Activated CD8-positive, alpha-beta memory T cell treated with anti-CD3 and anti-CD28 coated beads for 1 hour (primary cell): ENCODE measurements at regions not wholly inside any gene's neighbourhood (a gene's known extent, or its start where the extent isn't known, plus 50 kb on each side); places are given as distances from the start of the nearest gene placed in this dataset.

Source experiments
- DNase-seq, 2 donors: peaks; one replicate each; pipeline ENCODE4 v3.0.0-alpha.2; 2020; ENCODE audit warnings: low read depth in 1 of 2; ENCODE audit errors: extremely low read depth in 1 of 2

GRCh38 chr15:38879909-38880471 is 315.4 kb upstream of the RASGRP1 start:
- no peak for DNase-seq

GRCh38 chr15:38882221-38882620 is 317.6 kb upstream of the RASGRP1 start:
- no peak for DNase-seq

GRCh38 chr15:38883987-38884386 is 319.4 kb upstream of the RASGRP1 start:
- no peak for DNase-seq

GRCh38 chr15:38885001-38885400 is 320.4 kb upstream of the RASGRP1 start:
- DNase-seq = no peak

- DNase-seq = no peak
Observed at GRCh38 chr15:38885471-38885952, 320.9 kb upstream of the RASGRP1 start.

- DNase-seq = no peak
Observed at GRCh38 chr15:38886315-38887163, 321.9 kb upstream of the RASGRP1 start.

GRCh38 chr15:38888701-38889221 is 324.1 kb upstream of the RASGRP1 start:
- no peak for DNase-seq

- no peak for DNase-seq
Observed at GRCh38 chr15:38890194-38890593, 325.6 kb upstream of the RASGRP1 start.

- DNase-seq = no peak
Observed at GRCh38 chr15:38893925-38894242, 329.3 kb upstream of the RASGRP1 start.

GRCh38 chr15:38894243-38894948 is 329.8 kb upstream of the RASGRP1 start:
- no peak for DNase-seq

GRCh38 chr15:38895326-38896255 is 331.0 kb upstream of the RASGRP1 start:
- DNase-seq = no peak

GRCh38 chr15:38896647-38897046 is 332.0 kb upstream of the RASGRP1 start:
- no peak for DNase-seq

GRCh38 chr15:38897551-38897950 is 332.9 kb upstream of the RASGRP1 start:
- DNase-seq = no peak

GRCh38 chr15:38898236-38898635 is 333.6 kb upstream of the RASGRP1 start:
- DNase-seq = no peak

GRCh38 chr15:38899300-38899699 is 334.7 kb upstream of the RASGRP1 start:
- no peak for DNase-seq

- DNase-seq = no peak
Observed at GRCh38 chr15:38904298-38904697, 339.7 kb upstream of the RASGRP1 start.

GRCh38 chr15:38905632-38906031 is 341.0 kb upstream of the RASGRP1 start:
- DNase-seq = no peak

GRCh38 chr15:38920966-38921365 is 356.4 kb upstream of the RASGRP1 start:
- no peak for DNase-seq

- DNase-seq = no peak
Observed at GRCh38 chr15:38921471-38921870, 356.9 kb upstream of the RASGRP1 start.

- DNase-seq = no peak
Observed at GRCh38 chr15:38928431-38928830, 363.8 kb upstream of the RASGRP1 start.
